Neuronal stem cell (in vitro differentiated cells): ENCODE measurements at regions not wholly inside any gene's neighbourhood (a gene's known extent, or its start where the extent isn't known, plus 50 kb on each side); places are given as distances from the start of the nearest gene placed in this dataset.

ENCODE experiments used
- DNase-seq: peaks from one replicate; pipeline ENCODE4 v3.0.0-alpha.2; 2013; ENCODE audit warnings: low spot score
- H2AFZ ChIP-seq: one replicate; pipeline ENCODE4 v1.6.1; 2013; ENCODE audit warnings: mild to moderate bottlenecking, low read length, inconsistent platforms
- H2AK5ac ChIP-seq: 2 replicates; pipeline ENCODE4 v1.6.1; 2013; ENCODE audit warnings: low read depth, mild to moderate bottlenecking, inconsistent platforms, low read length, moderate library complexity, mixed read lengths
- H2BK120ac ChIP-seq: 2 replicates; pipeline ENCODE4 v1.6.1; 2013; ENCODE audit warnings: low read depth, mild to moderate bottlenecking, inconsistent platforms, low read length, moderate library complexity, mixed read lengths
- H2BK12ac ChIP-seq: one replicate; pipeline ENCODE4 v1.6.1; 2013; ENCODE audit warnings: low read length, inconsistent platforms
- H2BK15ac ChIP-seq: 2 replicates; pipeline ENCODE4 v1.6.1; 2013; ENCODE audit warnings: mild to moderate bottlenecking, low read length, inconsistent platforms, mixed read lengths
- H2BK5ac ChIP-seq: one replicate; pipeline ENCODE4 v1.6.1; 2013; ENCODE audit warnings: inconsistent platforms, mild to moderate bottlenecking, low read length, moderate library complexity
- H3K14ac ChIP-seq: one replicate; pipeline ENCODE4 v1.6.1; 2013; ENCODE audit warnings: low read length, inconsistent platforms
- H3K18ac ChIP-seq: 2 replicates; pipeline ENCODE4 v1.6.1; 2013; ENCODE audit warnings: low read length, inconsistent platforms
- H3K23ac ChIP-seq: 2 replicates; pipeline ENCODE4 v1.6.1; 2013; ENCODE audit warnings: low read depth, mild to moderate bottlenecking, mixed read lengths, low read length, inconsistent platforms; ENCODE audit not compliant: poor library complexity
- H3K27ac ChIP-seq: replicated peaks from 3 replicates; pipeline ENCODE4 v1.5.1; 2013; ENCODE audit warnings: low read length, inconsistent platforms
- H3K27me3 ChIP-seq, 3 experiments: 2 replicates each; pipeline ENCODE4 v1.6.1; 2013; ENCODE audit warnings: low read length in 3 of 3, mild to moderate bottlenecking in 2 of 3, inconsistent platforms in 1 of 3, low read depth in 1 of 3, mixed read lengths in 1 of 3, moderate library complexity in 1 of 3; ENCODE audit not compliant: control insufficient read depth in 3 of 3, insufficient read depth in 3 of 3
- H3K36me3 ChIP-seq, 2 donors: replicated peaks in 1 of 2; 2 replicates each; pipeline ENCODE4 v1.6.1; 2013; ENCODE audit warnings: low read length in 2 of 2; ENCODE audit not compliant: control insufficient read depth in 2 of 2, insufficient read depth in 2 of 2
- H3K4ac ChIP-seq: 2 replicates; pipeline ENCODE4 v1.6.1; 2013; ENCODE audit warnings: inconsistent platforms, mild to moderate bottlenecking, low read length, moderate library complexity
- H3K4me1 ChIP-seq, 2 donors: 1 replicate in 1 of 2; 2 replicates in 1 of 2; pipeline ENCODE4 v1.6.1; 2013; ENCODE audit warnings: low read length in 2 of 2, low read depth in 1 of 2; ENCODE audit not compliant: control insufficient read depth in 2 of 2, insufficient read depth in 1 of 2
- H3K4me2 ChIP-seq: one replicate; pipeline ENCODE4 v1.6.1; 2013; ENCODE audit warnings: mild to moderate bottlenecking, low read length, inconsistent platforms; ENCODE audit not compliant: insufficient read depth, poor library complexity, severe bottlenecking
- H3K4me3 ChIP-seq, 2 donors: 2 replicates each; pipeline ENCODE4 v1.5.1; 2013; ENCODE audit warnings: low read length in 2 of 2, mild to moderate bottlenecking in 2 of 2, inconsistent platforms in 1 of 2, moderate library complexity in 1 of 2
- H3K79me1 ChIP-seq: one replicate; pipeline ENCODE4 v1.6.1; 2013; ENCODE audit warnings: low read depth, mild to moderate bottlenecking, inconsistent platforms, low read length, moderate library complexity
- H3K9ac ChIP-seq: one replicate; pipeline ENCODE4 v1.6.1; 2013; ENCODE audit warnings: mild to moderate bottlenecking, low read depth, low read length, inconsistent platforms; ENCODE audit not compliant: poor library complexity
- H3K9me3 ChIP-seq, 2 donors: replicated peaks in 1 of 2; 2 replicates each; pipeline versions ENCODE3 to v1.6.1; 2013; ENCODE audit warnings: low read length in 2 of 2, mild to moderate bottlenecking in 2 of 2, inconsistent platforms in 1 of 2, low read depth in 1 of 2, mixed read lengths in 1 of 2, moderate library complexity in 1 of 2; ENCODE audit not compliant: control insufficient read depth in 2 of 2, insufficient read depth in 1 of 2
- H4K8ac ChIP-seq: one replicate; pipeline ENCODE4 v1.6.1; 2013; ENCODE audit warnings: low read depth, mild to moderate bottlenecking, inconsistent platforms, low read length, moderate library complexity
- H4K91ac ChIP-seq: one replicate; pipeline ENCODE4 v1.6.1; 2013; ENCODE audit warnings: low read length, low read depth, mild to moderate bottlenecking, inconsistent platforms; ENCODE audit not compliant: poor library complexity
- WGBS, 2 donors: extraction: QIAGEN DNeasy Blood & Tissue Kit; methylation state at CpG; one replicate each; pipeline ENCODE4 v1.1.7; 2013; ENCODE audit warnings: missing lambda C conversion rate in 2 of 2, mixed read lengths in 1 of 2; ENCODE audit not compliant: insufficient read length in 2 of 2, insufficient replicate concordance in 1 of 2; ENCODE audit errors: extremely low coverage in 2 of 2; 5-methylcytosine and 5-hydroxymethylcytosine counted together

GRCh38 chr5:40314275-40314674 is 365.4 kb upstream of the PTGER4 start:
- no peak overlapping the region for H4K91ac ChIP-seq
- no peaks in the 10 kb centered on the region for H3K36me3 ChIP-seq
- H2AFZ ChIP-seq = no peak overlapping the region
- WGBS, 2 donors = no CpG with 5 or more reads among the region's 2 CpGs
- H3K4ac ChIP-seq = no peak overlapping the region
- H3K4me1 ChIP-seq = no peaks in the 10 kb centered on the region
- H3K9me3 ChIP-seq = no peaks in the 10 kb centered on the region
- no peak overlapping the region for H2BK5ac ChIP-seq
- no peak overlapping the region for H3K4me3 ChIP-seq
- H3K4me2 ChIP-seq = no peak overlapping the region
- no peak overlapping the region for H3K23ac ChIP-seq
- no peak overlapping the region for H4K8ac ChIP-seq
- H3K79me1 ChIP-seq = no peaks in the 10 kb centered on the region
- no peak overlapping the region for H2BK12ac ChIP-seq
- no peak overlapping the region for H2BK120ac ChIP-seq
- H3K27ac ChIP-seq = no peak overlapping the region
- no peak overlapping the region for H2BK15ac ChIP-seq
- H3K9ac ChIP-seq = no peak overlapping the region
- H3K27me3 ChIP-seq = no peaks in the 10 kb centered on the region
- no peak overlapping the region for H3K18ac ChIP-seq
- H2AK5ac ChIP-seq = no peak overlapping the region
- H3K14ac ChIP-seq = no peak overlapping the region
- DNase-seq = no peak

DNA sequence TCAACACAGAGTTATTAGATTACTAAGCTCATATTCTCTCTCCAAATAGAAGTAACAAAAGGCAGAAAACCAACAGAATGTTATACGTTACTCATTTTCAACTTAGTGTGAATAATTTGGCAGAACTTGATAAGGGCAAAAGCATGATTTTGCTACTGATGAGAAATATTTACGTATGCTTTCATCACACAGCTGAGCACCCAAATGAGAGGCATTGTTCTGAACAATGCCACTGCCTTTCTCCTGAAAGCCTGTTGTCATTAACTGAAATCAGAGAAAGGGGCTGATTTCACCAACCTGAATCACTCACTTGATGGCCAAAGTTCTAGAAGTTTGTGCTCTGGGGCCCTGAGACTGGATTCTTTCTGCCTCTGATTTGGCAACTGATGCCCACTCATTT is 367.5 kb upstream of the PTGER4 start:
- H3K18ac ChIP-seq = no peak overlapping the region
- no peak overlapping the region for H3K9ac ChIP-seq
- DNase-seq = no peak
- no peak overlapping the region for H3K23ac ChIP-seq
- H3K27ac ChIP-seq = no peak overlapping the region
- H2BK15ac ChIP-seq = no peak overlapping the region
- H2BK5ac ChIP-seq = no peak overlapping the region
- no peak overlapping the region for H4K8ac ChIP-seq
- no peak overlapping the region for H3K4me3 ChIP-seq
- H2BK12ac ChIP-seq = no peak overlapping the region
- WGBS, 2 donors = no CpG with 5 or more reads among the region's 2 CpGs
- H4K91ac ChIP-seq = no peak overlapping the region
- no peaks in the 10 kb centered on the region for H3K9me3 ChIP-seq
- H3K36me3 ChIP-seq = no peaks in the 10 kb centered on the region
- H2AK5ac ChIP-seq = no peak overlapping the region
- H3K79me1 ChIP-seq = no peaks in the 10 kb centered on the region
- no peak overlapping the region for H3K14ac ChIP-seq
- H3K27me3 ChIP-seq = no peaks in the 10 kb centered on the region
- no peaks in the 10 kb centered on the region for H3K4me1 ChIP-seq
- H2BK120ac ChIP-seq = no peak overlapping the region
- H2AFZ ChIP-seq = no peak overlapping the region
- H3K4ac ChIP-seq = no peak overlapping the region
- no peak overlapping the region for H3K4me2 ChIP-seq

GRCh38 chr5:40309851-40310250 is 369.9 kb upstream of the PTGER4 start:
- Histone ChIP-seq H2AFZ (no peak overlapping the region), H3K27me3 (no peaks in the 10 kb centered on the region)

GRCh38 chr5:40308867-40309266 is 370.8 kb upstream of the PTGER4 start:
- Histone ChIP-seq H3K14ac (no peak overlapping the region), H3K79me1 (no peaks in the 10 kb centered on the region)

More at GRCh38 chr5:40309851-40310250, 369.9 kb upstream of the PTGER4 start:
- no peaks in the 10 kb centered on the region for H3K4me1 ChIP-seq
- no peak overlapping the region for H2BK15ac ChIP-seq
- H2BK5ac ChIP-seq = no peak overlapping the region
- H3K36me3 ChIP-seq = no peaks in the 10 kb centered on the region
- no peak for DNase-seq
- no peak overlapping the region for H3K9ac ChIP-seq
- no peak overlapping the region for H3K18ac ChIP-seq
- H3K9me3 ChIP-seq = no peaks in the 10 kb centered on the region
- H2AK5ac ChIP-seq = no peak overlapping the region
- no peak overlapping the region for H3K4me2 ChIP-seq
- no peak overlapping the region for H3K23ac ChIP-seq
- H2BK120ac ChIP-seq = no peak overlapping the region
- no peak overlapping the region for H3K27ac ChIP-seq
- no peak overlapping the region for H4K8ac ChIP-seq
- H3K4me3 ChIP-seq = no peak overlapping the region
- no CpG with 5 or more reads among the region's 2 CpGs for WGBS, 2 donors
- no peak overlapping the region for H2BK12ac ChIP-seq
- H4K91ac ChIP-seq = no peak overlapping the region
- H3K4ac ChIP-seq = no peak overlapping the region
- no peaks in the 10 kb centered on the region for H3K79me1 ChIP-seq
- H3K14ac ChIP-seq = no peak overlapping the region

More at GRCh38 chr5:40308867-40309266, 370.8 kb upstream of the PTGER4 start:
- no peaks in the 10 kb centered on the region for H3K27me3 ChIP-seq
- H3K36me3 ChIP-seq = no peaks in the 10 kb centered on the region
- no peak overlapping the region for H3K4ac ChIP-seq
- no peak overlapping the region for H2BK12ac ChIP-seq
- H3K9ac ChIP-seq = no peak overlapping the region
- H2BK120ac ChIP-seq = no peak overlapping the region
- no peak overlapping the region for H2BK5ac ChIP-seq
- no peak overlapping the region for H3K27ac ChIP-seq
- no peaks in the 10 kb centered on the region for H3K9me3 ChIP-seq
- H3K18ac ChIP-seq = no peak overlapping the region
- no peak overlapping the region for H4K91ac ChIP-seq
- no peak overlapping the region for H3K4me3 ChIP-seq
- no peak overlapping the region for H2AK5ac ChIP-seq
- no peak overlapping the region for H4K8ac ChIP-seq
- no peak for DNase-seq
- no peak overlapping the region for H2AFZ ChIP-seq
- H3K4me2 ChIP-seq = no peak overlapping the region
- H2BK15ac ChIP-seq = no peak overlapping the region
- H3K4me1 ChIP-seq = no peaks in the 10 kb centered on the region
- no peak overlapping the region for H3K23ac ChIP-seq
